Body of pancreas (tissue), 4 donors: ENCODE measurements at regions not wholly inside any gene's neighbourhood (a gene's known extent, or its start where the extent isn't known, plus 50 kb on each side); places are given as distances from the start of the nearest gene placed in this dataset.

Experiments
- CTCF ChIP-seq, 7 experiments: fragments of 450-650 bp in 4 of 7; fragments of 200-600 bp in 3 of 7; sonication (generic) in 3 of 7; IDR thresholded peaks; one replicate each; pipeline ENCODE4 v1.5.1; 2016 to 2019; ENCODE audit warnings: antibody characterized with exemption in 7 of 7
- POLR2A ChIP-seq, 3 donors: fragments of 450-650 bp; IDR thresholded peaks; one replicate each; pipeline ENCODE4 v1.6.1; 2016; ENCODE audit warnings: antibody characterized with exemption in 3 of 3, mild to moderate bottlenecking in 2 of 3

- no peak for TF ChIP-seq POLR2A (IDR thresholded peaks at IDR 0.05)
- no peak for TF ChIP-seq CTCF (IDR thresholded peaks at IDR 0.05)
Measured at GRCh38 chr11:26088391-26088790, 243.5 kb upstream of the ANO3 start.
